ENCODE measurements at regions not wholly inside any gene's neighbourhood (a gene's known extent, or its start where the extent isn't known, plus 50 kb on each side); places are given as distances from the start of the nearest gene placed in this dataset.
A peak's percentile ranks its signal among the peaks of the same experiment; 100 is the strongest.
"Not testable (repeated sequence)": the region's sequence is repeated elsewhere in the genome, so short reads cannot be mapped to it uniquely, and the experiment has no call there.

- no peak for DNase-seq
These were observed 185.8 kb downstream of the B3GLCT start for GRCh38 chr13:31385540-31385939.

- DNase-seq, result no peak
These were observed 194.7 kb downstream of the B3GLCT start for GRCh38 chr13:31394506-31394905.

GRCh38 chr13:31395090-31395489, 195.3 kb downstream of the B3GLCT start:
- DNase-seq, result no peak

GRCh38 chr13:31399690-31400089, 199.9 kb downstream of the B3GLCT start:
- no peak for DNase-seq

GRCh38 chr13:31403711-31404110, 203.9 kb downstream of the B3GLCT start:
- not testable (repeated sequence) for DNase-seq

GRCh38 chr13:31408927-31409326, 209.2 kb downstream of the B3GLCT start:
- DNase-seq, result no peak

- DNase-seq, result no peak
These were observed 210.0 kb downstream of the B3GLCT start for GRCh38 chr13:31409678-31410356.

GRCh38 chr13:31413516-31413915, 213.7 kb downstream of the B3GLCT start:
- no peak for DNase-seq

- no peak for DNase-seq
These were observed 216.3 kb downstream of the B3GLCT start for GRCh38 chr13:31416066-31416465.

GRCh38 chr13:31418186-31418585, 218.4 kb downstream of the B3GLCT start:
- DNase-seq, result no peak

- no peak for DNase-seq
These were observed 222.0 kb downstream of the B3GLCT start for GRCh38 chr13:31421756-31422155.

- DNase-seq, result peak; percentile 48
These were observed 224.5 kb downstream of the B3GLCT start for GRCh38 chr13:31424130-31424729.

- DNase-seq, result no peak
These were observed 226.6 kb downstream of the B3GLCT start for GRCh38 chr13:31426395-31426794.

GRCh38 chr13:31427151-31428100, 227.7 kb downstream of the B3GLCT start:
- DNase-seq, result no peak

GRCh38 chr13:31431722-31432137, 232.0 kb downstream of the B3GLCT start:
- peak; percentile 19 for DNase-seq

- DNase-seq, result no peak
These were observed 233.4 kb downstream of the B3GLCT start for GRCh38 chr13:31433207-31433606.

GRCh38 chr13:31433746-31434145, 234.0 kb downstream of the B3GLCT start:
- DNase-seq, result no peak

GRCh38 chr13:31434613-31435012, 234.8 kb downstream of the B3GLCT start:
- DNase-seq, result no peak

- DNase-seq, result no peak
These were observed 235.8 kb downstream of the B3GLCT start for GRCh38 chr13:31435536-31435935.

GRCh38 chr13:31436478-31436877, 236.7 kb downstream of the B3GLCT start:
- no peak for DNase-seq

GRCh38 chr13:31437975-31438374, 238.2 kb downstream of the B3GLCT start:
- no peak for DNase-seq

GRCh38 chr13:31440132-31440531, 240.4 kb downstream of the B3GLCT start:
- DNase-seq, result no peak

- no peak for DNase-seq
These were observed 242.2 kb downstream of the B3GLCT start for GRCh38 chr13:31441800-31442510.
